HFFc6 (cell line): ENCODE measurements at regions not wholly inside any gene's neighbourhood (a gene's known extent, or its start where the extent isn't known, plus 50 kb on each side); places are given as distances from the start of the nearest gene placed in this dataset.
"Not testable (repeated sequence)": the region's sequence is repeated elsewhere in the genome, so short reads cannot be mapped to it uniquely, and the experiment has no call there.

ENCODE experiments used
- DNase-seq: peaks from one replicate; pipeline ENCODE4 v3.0.0-alpha.2; 2018
- H3K27ac Mint-ChIP-seq: 2 replicates; pipeline ENCODE4 v1.8.0; 2020; ENCODE audit warnings: mild to moderate bottlenecking, mixed read lengths
- H3K27me3 Mint-ChIP-seq: 2 replicates; pipeline ENCODE4 v1.8.0; 2021; ENCODE audit warnings: mild to moderate bottlenecking, moderate library complexity, mixed read lengths; ENCODE audit not compliant: insufficient read depth
- H3K36me3 Mint-ChIP-seq: 2 replicates; pipeline ENCODE4 v1.8.0; 2021; ENCODE audit warnings: low read depth, mixed read lengths
- H3K4me1 Mint-ChIP-seq: 2 replicates; pipeline ENCODE4 v1.8.0; 2020; ENCODE audit warnings: low read depth, mixed read lengths
- H3K4me3 Mint-ChIP-seq: 2 replicates; pipeline ENCODE4 v1.8.0; 2020; ENCODE audit warnings: mild to moderate bottlenecking, moderate library complexity, mixed read lengths
- H3K9me3 Mint-ChIP-seq: 2 replicates; pipeline ENCODE4 v1.8.0; 2020; ENCODE audit warnings: mild to moderate bottlenecking, mixed read lengths
- TF ChIP-seq, protein P1 (sequence below): fragments of 200-600 bp; sonication (generic); IDR thresholded peaks from 2 replicates; pipeline ENCODE4 v1.5.0; 2021; ENCODE audit warnings: antibody characterized with exemption, mild to moderate bottlenecking

DNA sequence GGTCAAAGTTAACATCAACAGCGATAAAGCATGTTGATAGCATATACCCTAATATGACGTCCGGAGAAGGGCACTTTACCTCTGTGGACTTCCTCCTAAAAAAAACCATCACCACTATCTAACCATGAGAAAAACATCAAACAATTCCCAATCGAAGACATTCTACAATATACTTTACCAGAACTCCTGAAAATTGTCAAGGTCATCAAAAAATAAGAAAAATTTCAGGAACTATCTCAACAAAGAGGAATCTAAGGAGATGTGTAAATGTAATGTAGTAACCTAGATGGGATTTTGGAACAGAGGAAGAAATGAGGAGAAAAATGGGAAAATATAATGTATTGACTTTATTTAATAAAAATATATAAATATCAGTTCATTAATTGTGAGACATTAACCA is 1026.8 kb upstream of the MIR17HG start:
- Mint-ChIP-seq H3K36me3 (no peaks in the 10 kb centered on the region), H3K27me3 (no peaks in the 10 kb centered on the region), H3K9me3 (no peaks in the 10 kb centered on the region), H3K4me1 (no peaks in the 10 kb centered on the region), H3K27ac (no peak overlapping the region), H3K4me3 (no peak overlapping the region)
- DNase-seq, result no peak
- TF ChIP-seq, protein P1, sequence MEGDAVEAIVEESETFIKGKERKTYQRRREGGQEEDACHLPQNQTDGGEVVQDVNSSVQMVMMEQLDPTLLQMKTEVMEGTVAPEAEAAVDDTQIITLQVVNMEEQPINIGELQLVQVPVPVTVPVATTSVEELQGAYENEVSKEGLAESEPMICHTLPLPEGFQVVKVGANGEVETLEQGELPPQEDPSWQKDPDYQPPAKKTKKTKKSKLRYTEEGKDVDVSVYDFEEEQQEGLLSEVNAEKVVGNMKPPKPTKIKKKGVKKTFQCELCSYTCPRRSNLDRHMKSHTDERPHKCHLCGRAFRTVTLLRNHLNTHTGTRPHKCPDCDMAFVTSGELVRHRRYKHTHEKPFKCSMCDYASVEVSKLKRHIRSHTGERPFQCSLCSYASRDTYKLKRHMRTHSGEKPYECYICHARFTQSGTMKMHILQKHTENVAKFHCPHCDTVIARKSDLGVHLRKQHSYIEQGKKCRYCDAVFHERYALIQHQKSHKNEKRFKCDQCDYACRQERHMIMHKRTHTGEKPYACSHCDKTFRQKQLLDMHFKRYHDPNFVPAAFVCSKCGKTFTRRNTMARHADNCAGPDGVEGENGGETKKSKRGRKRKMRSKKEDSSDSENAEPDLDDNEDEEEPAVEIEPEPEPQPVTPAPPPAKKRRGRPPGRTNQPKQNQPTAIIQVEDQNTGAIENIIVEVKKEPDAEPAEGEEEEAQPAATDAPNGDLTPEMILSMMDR, result no peak

GRCh38 chr13:90321281-90321931 is 1026.1 kb upstream of the MIR17HG start:
- no peaks in the 10 kb centered on the region for H3K9me3 Mint-ChIP-seq
- no peak overlapping the region for H3K27ac Mint-ChIP-seq
- H3K4me3 Mint-ChIP-seq, result no peak overlapping the region
- DNase-seq, result no peak
- no peaks in the 10 kb centered on the region for H3K27me3 Mint-ChIP-seq
- TF ChIP-seq, protein P1, result no peak
- H3K36me3 Mint-ChIP-seq, result no peaks in the 10 kb centered on the region
- H3K4me1 Mint-ChIP-seq, result no peaks in the 10 kb centered on the region

GRCh38 chr13:90329641-90330040 is 1017.8 kb upstream of the MIR17HG start:
- H3K9me3 Mint-ChIP-seq, result no peaks in the 10 kb centered on the region
- H3K27ac Mint-ChIP-seq, result no peak overlapping the region
- H3K4me1 Mint-ChIP-seq, result peaks cover 13% of the 10 kb centered on the region; the same call in 1 of the 2 replicates
- no peak overlapping the region for H3K4me3 Mint-ChIP-seq
- H3K36me3 Mint-ChIP-seq, result no peaks in the 10 kb centered on the region
- no peak for DNase-seq
- TF ChIP-seq, protein P1, result no peak
- H3K27me3 Mint-ChIP-seq, result no peaks in the 10 kb centered on the region

GRCh38 chr13:90331974-90332373 is 1015.5 kb upstream of the MIR17HG start:
- TF ChIP-seq, protein P1, result no peak
- no peak overlapping the region for H3K27ac Mint-ChIP-seq
- no peak overlapping the region for H3K4me3 Mint-ChIP-seq
- no peaks in the 10 kb centered on the region for H3K27me3 Mint-ChIP-seq
- H3K9me3 Mint-ChIP-seq, result no peaks in the 10 kb centered on the region
- no peak for DNase-seq
- no peaks in the 10 kb centered on the region for H3K36me3 Mint-ChIP-seq
- peaks cover 13% of the 10 kb centered on the region; the same call in 1 of the 2 replicates for H3K4me1 Mint-ChIP-seq

- Mint-ChIP-seq H3K9me3 (peaks cover 8% of the 10 kb centered on the region), H3K36me3 (0 out of 2 replicates have a peak, but pooled peaks cover under 1% of the 10 kb centered on the region), H3K27me3 (no peaks in the 10 kb centered on the region), H3K4me3 (no peak overlapping the region), H3K27ac (no peak overlapping the region), H3K4me1 (no peaks in the 10 kb centered on the region; the same call in 1 of the 2 replicates)
- TF ChIP-seq, protein P1, result no peak
- no peak for DNase-seq
Measured at GRCh38 chr13:90336507-90336906, 1011.0 kb upstream of the MIR17HG start.

- H3K4me3 Mint-ChIP-seq, DNase-seq, H3K27me3 Mint-ChIP-seq, H3K27ac Mint-ChIP-seq, H3K4me1 Mint-ChIP-seq, H3K36me3 Mint-ChIP-seq: not testable (repeated sequence)
- peaks cover 12% of the 10 kb centered on the region for H3K9me3 Mint-ChIP-seq
Measured at GRCh38 chr13:90341348-90341747, 1006.1 kb upstream of the MIR17HG start.

- not testable (repeated sequence) for H3K9me3 Mint-ChIP-seq, H3K27ac Mint-ChIP-seq, H3K4me1 Mint-ChIP-seq, H3K27me3 Mint-ChIP-seq, H3K4me3 Mint-ChIP-seq, H3K36me3 Mint-ChIP-seq, DNase-seq
Measured at GRCh38 chr13:90348477-90349136, 998.9 kb upstream of the MIR17HG start.
